SH-SY5Y (cell line): ENCODE measurements at regions not wholly inside any gene's neighbourhood (a gene's known extent, or its start where the extent isn't known, plus 50 kb on each side); places are given as distances from the start of the nearest gene placed in this dataset.

Source experiments
- GATA2 ChIP-seq: IDR thresholded peaks from 2 replicates; pipeline ENCODE4 v1.6.1; 2011; ENCODE audit warnings: mild to moderate bottlenecking, low read depth, low read length
- GATA3 ChIP-seq: IDR thresholded peaks from 2 replicates; pipeline ENCODE4 v1.6.1; 2011; ENCODE audit warnings: low read depth, mild to moderate bottlenecking, low read length, moderate library complexity

GRCh38 chr2:121818546-121818945 is 63.1 kb downstream of the TSN start:
- TF ChIP-seq GATA2: no peak
- TF ChIP-seq GATA3: no peak

DNA sequence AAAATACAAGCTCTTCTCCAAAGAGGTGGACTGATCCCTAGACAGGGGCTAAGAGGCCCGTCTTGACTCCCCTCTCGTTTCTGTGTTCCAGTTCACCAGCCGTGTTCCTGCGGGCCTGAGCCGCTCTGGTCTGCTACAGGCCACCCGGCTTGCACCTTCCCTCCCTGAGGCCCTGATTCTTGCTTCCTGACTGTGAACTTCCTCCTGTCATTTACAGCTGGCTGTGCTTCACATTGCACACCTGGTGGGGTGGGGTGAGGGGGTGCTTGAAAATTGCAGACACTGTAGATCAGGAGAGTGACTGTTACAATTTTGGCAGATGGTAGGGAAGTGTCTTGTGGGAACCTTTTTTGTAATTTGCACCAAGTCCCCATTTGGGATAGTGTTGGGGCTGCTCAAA is 64.4 kb downstream of the TSN start:
- TF ChIP-seq GATA2: no peak
- TF ChIP-seq GATA3: no peak

DNA sequence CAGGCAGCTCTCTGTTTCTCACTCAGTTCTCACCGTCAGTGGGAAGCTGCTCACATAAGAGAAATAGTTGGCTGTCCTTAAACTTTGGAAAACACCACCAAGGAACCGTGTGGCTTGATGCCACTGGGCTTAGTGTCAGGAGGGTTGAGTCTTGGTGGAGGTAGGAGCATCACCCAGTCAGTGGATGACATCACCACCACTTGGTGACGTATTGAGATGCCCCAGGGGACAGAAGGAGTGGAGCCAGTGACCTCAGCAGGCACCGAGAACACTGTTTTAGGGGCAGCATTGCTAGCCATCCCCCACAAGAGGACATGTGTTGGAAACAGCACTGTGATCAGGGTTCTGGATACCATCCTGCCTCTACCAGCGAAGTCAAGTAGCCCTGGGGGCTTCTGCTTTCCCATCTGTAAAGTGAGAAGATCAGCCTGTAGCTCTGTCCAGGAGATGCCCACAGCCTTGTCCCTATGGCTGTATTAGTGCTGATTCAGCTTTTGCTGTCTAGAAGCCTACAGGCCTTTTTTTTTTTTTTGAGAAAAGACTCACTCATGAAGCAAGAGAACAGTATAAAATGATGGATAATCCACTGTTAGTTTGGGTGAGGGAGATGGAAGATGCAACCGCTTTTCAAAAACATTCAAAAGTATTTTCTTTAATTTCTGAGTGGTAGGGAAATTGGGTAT is 66.2 kb downstream of the TSN start:
- TF ChIP-seq GATA2 (no peak), GATA3 (no peak)

GRCh38 chr2:121824264-121824663 is 68.8 kb downstream of the TSN start:
- TF ChIP-seq GATA3 (no peak), GATA2 (no peak)

GRCh38 chr2:121825003-121825950 is 69.8 kb downstream of the TSN start:
- TF ChIP-seq GATA2: no peak
- TF ChIP-seq GATA3: no peak

- TF ChIP-seq GATA2 (no peak), GATA3 (no peak)
Observed at GRCh38 chr2:121826036-121826435, 70.6 kb downstream of the TSN start.

GRCh38 chr2:121828281-121828731 is 72.9 kb downstream of the TSN start:
- TF ChIP-seq GATA3 (no peak), GATA2 (no peak)

DNA sequence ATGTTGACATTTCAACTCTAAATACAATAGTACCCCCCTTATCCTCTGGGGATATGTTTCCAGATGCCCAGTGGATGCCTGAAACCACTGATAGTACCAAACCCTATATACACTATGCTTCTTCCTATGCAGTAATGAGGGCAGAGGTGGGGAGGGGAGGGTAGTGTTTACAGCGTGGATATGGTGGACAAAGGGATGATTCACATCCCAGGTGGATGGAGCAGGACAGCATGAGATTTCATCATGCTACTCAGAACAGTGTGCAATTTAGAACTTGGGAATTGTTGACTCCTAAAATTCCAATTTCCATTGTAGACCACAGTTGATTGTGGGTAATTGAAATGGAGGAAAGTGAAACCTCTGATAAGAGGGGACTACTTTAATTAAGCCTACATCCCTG is 75.4 kb downstream of the TSN start:
- TF ChIP-seq GATA2: no peak
- no peak for TF ChIP-seq GATA3

- TF ChIP-seq GATA2 (no peak), GATA3 (no peak)
Observed at GRCh38 chr2:121831841-121832240, 76.4 kb downstream of the TSN start.

DNA sequence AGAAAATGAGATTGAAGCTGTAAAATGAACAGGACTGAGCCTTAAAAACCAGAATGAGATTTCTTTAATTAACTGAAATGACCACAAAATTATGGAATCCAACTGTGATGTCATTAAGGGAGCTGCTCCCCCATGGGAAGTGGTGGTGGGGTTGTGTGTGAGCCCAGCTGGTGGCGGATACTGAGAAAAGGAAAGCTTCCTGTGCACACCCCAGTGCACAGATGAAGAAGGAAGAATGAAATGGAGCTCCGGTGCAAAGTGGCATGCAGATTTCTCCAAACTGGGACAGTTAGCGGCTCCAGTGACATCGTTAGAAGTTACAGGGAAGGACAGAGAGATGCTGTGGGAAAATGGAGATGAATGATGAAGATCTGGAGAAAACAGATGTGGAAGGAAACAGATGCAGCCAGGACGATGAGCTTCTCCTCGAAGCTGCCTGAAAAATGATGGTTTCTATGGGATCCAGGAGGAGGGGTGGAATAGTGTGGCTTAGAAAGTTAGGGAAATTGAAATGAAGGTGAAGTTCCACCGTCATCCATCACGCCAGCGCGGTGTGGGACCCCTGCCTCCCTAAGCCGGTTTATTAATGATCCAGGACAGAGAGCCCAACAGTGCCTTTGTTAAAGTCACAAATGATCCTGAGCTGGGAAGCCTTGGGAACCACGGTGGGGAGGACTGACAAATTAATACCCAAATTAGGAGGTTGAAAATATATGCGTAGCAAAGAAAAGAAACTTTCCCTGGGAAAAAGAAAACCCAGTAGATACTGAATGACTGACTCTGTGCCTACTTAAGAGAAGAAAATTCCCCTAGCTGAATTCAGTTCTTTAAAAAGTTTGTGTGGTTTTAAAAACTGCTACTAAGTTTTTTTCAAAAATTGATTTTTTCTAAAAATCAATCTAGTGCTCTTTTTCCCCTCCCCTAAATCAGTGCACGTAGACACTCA is 77.2 kb downstream of the TSN start:
- TF ChIP-seq GATA2 (no peak), GATA3 (no peak)

GRCh38 chr2:121833358-121833723 is 77.9 kb downstream of the TSN start:
- no peak for TF ChIP-seq GATA3
- TF ChIP-seq GATA2: no peak

DNA sequence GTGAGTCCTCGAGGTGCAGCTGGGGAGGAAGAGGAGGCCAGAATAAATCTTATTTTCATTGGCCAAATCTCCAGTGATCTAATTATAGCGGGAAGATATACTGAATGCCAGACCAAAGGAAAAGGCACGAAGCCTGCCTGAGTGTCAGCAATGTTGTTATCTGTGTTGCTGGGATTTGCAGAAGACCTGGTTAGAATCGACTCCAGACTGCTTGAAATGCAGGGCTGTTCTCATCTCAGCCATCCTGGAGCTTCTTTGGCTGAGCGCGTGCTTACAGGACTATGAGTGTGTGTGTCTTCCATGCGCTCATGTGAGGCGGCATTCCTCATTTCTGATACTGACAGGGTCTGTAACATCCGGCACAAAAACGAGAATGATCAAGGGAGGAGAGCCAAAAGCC is 81.2 kb downstream of the TSN start:
- TF ChIP-seq GATA2 (no peak), GATA3 (no peak)

GRCh38 chr2:121837591-121837990 is 82.1 kb downstream of the TSN start:
- TF ChIP-seq GATA2 (no peak), GATA3 (no peak)

GRCh38 chr2:121838551-121838950 is 83.1 kb downstream of the TSN start:
- TF ChIP-seq GATA3 (no peak), GATA2 (no peak)
